GM18498 (cell line): ENCODE measurements at regions not wholly inside any gene's neighbourhood (a gene's known extent, or its start where the extent isn't known, plus 50 kb on each side); places are given as distances from the start of the nearest gene placed in this dataset.
"Not testable (repeated sequence)": the region's sequence is repeated elsewhere in the genome, so short reads cannot be mapped to it uniquely, and the experiment has no call there.

Experiments used
- ATAC-seq: cut with Tn5 transposase; IDR thresholded peaks from one replicate; pipeline ENCODE4 v1.9.1; 2021; ENCODE audit warnings: mild to moderate bottlenecking, moderate library complexity; ENCODE audit not compliant: unreplicated experiment

DNA sequence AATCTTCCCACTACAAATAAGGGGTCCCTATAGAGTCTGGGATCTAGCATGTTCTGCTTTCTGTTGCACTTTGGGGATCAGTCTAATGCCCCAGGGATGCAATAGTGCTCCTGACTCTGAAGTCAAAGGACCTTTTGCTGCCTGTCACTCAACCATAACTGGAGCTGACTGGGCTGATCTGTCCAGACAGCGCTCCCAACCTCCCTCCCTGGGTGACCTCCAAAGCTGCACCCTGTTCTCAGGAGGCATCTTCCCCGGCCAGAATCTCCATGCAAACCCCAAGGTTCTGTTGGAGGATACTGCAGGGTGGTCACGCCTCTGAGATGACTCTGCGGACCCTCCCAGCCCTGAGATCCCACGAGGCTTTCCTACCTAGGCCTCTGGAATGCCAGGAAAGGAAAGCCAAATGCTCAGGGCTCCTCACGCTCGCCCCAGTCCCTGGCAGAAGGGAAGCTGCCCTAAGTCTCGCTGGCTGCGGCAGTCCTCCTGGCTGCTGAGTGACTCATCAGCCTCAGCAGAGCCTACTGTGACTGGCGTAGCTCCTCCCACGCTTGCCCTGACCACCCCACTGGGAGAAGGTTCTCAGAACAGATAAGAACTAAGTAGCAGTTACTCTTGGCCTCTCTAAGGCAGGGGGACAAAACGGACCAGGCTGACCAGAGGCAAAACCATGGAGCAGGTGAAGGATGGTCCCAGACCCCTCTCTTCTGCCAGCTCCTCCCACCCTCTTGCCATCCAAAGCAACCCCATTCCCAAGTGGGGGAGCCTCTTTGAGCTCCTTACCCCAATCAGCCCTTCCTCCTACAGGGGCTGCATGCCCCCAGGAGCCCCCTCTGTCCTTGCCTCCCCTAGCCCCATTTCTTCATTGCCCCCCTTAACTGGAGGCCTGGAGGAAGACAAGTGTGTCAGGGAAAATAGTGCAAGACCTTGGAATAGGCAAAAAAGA is 124.1 kb upstream of the TNRC6C start:
- peak; percentile 66 for ATAC-seq

DNA sequence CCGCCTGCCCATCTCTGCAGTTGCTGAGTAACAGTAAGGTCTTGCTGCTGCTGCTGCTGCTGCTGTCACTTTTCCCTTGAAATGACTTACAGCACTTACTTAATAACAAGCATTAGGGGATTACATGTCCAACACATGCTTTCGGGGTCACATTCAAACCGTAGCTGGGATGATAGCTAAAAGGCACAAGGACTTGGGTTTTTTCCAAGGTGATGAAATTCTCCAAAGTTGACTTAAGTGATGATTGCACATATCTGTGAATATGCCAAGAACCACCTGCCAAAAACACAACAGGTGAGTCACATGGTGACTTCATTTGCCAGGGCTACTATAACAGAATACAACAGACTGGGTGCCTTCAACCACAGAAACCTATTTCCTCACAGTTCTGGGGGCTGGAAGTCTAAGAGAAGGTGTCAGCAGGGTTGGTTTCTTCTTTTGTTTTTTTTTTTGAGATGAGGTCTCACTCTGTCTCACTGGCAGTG is 121.9 kb upstream of the TNRC6C start:
- no peak for ATAC-seq

- ATAC-seq: not testable (repeated sequence)
Measured at GRCh38 chr17:77837072-77837471, 121.4 kb upstream of the TNRC6C start.

- ATAC-seq: no peak
Measured at GRCh38 chr17:77837917-77838316, 120.6 kb upstream of the TNRC6C start.

DNA sequence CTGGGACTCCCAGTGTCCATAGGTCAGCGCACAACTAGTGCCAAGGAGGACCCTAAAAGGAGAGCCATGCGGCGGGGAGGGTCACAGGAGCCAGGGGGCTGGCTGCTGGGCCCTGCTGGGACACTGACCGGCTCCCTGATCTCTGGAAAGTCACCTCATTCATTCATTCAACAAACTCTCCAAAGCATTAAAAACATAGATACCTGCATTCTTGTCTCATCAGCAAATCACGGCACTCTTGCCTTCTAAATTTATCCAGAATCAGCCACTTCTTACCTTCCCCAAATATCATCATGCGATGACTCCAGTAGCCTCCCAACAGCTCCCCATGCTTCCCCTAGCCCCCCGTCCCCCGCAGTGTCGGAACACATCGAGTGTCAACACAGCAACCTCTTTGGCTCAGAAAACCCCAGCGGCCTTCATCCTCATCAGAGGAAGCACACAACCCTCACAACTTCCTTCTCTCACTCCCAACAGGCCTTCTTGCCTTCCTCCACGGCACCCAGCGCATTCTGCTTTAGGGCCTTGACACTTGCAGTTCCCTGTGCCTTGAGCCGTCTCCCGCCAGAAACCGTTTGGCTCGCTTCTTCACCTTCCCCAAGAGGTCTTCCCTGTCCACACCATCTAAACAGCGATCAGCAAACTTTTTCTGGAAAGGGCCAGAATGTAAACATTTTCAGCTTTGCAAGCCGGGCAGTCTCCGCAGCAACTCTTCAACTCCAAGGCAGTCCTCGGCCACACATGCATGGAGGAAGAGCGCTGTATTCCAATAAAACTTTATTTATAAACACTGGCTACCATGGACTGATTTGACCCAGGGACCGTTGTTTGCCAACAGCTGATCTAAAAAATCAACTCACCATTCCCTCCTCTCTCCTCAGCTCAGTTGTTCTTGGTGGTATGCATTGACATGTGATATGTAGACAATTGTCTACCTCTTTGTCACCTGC is 119.5 kb upstream of the TNRC6C start:
- no peak for ATAC-seq

- ATAC-seq: no peak
Measured at GRCh38 chr17:77839698-77840512, 118.6 kb upstream of the TNRC6C start.

GRCh38 chr17:77840513-77841165 is 117.9 kb upstream of the TNRC6C start:
- ATAC-seq: no peak

DNA sequence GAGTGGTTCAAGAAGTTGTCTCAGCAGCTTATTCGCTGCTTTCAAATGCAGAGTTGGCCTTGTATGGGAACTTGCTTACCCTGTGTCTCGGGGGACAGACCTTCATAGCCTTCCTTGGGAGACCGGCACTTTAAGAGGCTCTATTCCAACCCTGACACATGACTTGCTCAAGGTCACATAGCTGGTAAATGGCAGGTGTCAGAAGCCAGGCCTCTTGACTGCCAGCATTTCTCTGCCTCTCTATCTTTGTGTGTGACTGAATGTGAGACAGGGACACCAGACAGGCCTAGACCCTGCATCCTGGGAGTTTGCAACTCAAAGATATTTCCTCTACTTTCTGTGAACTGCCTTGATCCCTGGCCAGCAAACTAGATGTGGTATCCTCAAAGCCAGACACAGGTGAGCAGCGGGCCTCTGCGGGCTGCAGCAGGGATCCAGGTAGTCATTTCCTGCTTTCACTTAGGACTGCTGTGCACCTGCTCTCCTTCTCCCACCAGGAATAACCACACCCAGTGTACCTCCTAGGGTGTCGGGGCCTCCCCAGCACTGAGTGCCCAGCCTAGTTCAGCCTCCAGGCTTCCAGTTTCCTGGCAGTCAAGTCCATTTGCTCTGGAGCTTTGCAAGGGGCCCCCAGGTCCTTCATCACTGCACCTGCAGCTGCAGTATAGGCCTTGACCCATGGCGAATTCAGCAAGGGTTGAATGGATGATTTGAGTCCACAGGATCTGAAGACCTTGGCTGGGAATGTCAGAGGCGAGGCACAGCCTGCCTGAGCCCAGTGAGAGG is 116.6 kb upstream of the TNRC6C start:
- no peak for ATAC-seq

DNA sequence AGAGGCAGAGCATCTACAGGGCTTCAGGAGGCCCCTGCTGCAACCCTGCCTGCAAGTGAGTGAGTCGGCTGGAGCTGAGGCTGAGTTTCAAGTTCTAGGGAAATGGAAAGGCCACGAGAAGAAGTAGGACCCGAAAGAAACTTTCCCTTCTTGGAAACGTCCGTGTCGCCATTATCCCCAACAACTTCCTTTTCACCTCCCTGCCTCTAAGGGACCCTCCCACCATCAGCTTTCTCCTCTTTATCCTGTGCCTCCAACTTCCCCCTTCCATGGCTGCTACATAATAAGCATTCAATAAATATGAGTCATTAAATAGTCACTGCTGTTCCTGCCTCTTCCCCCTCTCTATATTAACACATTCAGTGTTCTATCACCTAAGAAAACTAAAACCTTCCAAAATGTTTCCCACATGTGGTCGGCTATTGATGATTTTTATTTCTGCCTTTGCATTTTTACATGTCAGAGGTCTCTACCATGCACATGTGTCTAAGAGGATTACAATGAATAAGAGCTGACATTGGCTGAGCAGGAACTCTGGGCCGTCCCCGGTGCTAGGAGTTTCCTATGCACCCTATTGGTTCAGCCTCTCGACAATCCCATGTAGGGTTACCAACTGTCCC is 115.9 kb upstream of the TNRC6C start:
- no peak for ATAC-seq

GRCh38 chr17:77843255-77843895 is 115.1 kb upstream of the TNRC6C start:
- peak; percentile 69 for ATAC-seq

- no peak for ATAC-seq
Measured at GRCh38 chr17:77843896-77844295, 114.6 kb upstream of the TNRC6C start.

DNA sequence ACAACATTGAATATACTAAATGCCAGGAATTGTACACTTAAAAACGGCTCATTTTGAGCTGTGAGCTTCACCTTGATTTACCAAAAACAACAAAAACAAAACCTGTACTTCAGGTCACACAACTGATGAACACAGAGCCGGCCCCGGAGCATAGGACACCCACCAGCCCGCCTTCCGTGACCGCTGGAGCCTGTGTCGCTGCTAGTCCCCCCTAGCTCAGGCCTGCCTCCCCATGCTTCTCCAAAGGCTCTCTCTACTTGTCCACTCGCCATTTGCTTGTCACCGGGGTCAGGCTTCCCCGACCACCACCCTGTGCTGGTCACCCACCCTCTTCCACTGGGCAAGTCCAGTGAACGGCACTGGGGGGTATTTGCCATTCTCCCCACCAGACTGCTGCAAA is 113.8 kb upstream of the TNRC6C start:
- ATAC-seq: no peak

DNA sequence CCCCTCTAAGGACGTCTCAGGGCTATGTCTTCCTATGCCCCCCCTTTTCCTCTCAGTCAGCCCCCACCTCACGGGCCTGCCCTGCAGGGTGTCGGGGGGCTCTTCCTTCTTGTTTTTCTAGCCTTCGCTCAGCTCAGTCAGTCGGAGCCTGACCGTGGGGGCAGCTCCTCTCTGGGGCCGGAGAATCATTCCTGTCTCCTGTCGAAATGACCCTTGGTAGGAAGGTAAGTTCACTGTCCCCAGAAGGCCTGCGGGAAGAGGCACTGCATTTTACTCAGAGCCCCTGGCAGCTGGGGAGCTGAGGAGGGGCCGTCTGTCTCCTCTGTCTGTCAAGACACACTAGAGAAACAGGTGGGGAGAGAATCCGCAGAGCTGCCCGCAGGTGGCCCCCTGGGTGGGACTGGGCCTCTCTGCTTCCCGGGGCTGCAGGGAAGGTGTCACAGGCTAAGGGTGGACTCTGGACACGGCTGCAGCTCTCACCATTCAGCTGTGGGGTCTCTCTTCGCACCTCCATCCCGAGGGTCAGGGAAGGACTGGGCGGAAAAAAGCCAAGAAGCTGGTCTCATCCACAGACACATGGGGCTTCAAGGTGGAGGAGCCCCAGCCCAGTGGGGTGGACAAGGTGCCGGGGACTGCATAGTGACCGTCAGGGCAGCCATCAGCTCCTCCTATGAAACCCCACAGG is 112.8 kb upstream of the TNRC6C start:
- no peak for ATAC-seq

DNA sequence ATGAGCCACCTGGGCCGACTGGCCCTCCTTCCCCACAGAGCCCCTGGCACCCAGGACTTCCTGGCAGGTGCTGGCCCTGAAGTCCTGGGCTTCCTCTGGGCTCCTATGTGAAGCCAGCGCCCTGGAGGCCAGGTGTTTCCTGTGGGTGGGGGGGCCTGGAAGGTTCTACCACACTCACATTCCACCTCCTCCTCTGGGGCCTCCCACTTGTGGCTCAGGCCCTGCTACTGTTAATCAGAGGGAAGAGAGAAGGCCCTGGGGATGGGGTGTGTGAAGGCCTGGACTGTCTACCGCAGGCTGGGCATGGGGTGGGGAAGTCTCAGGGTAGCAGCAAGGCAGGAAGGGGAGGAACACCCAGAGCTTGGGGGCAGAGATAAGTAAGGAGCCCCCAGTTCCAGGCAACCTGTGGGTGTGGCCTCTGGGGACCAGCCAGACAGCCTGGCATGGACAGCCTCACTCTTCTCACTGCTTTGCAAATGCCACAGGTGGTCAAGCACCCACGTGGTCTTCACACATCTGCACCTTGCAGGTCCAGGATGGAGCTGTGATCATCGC is 111.9 kb upstream of the TNRC6C start:
- no peak for ATAC-seq

DNA sequence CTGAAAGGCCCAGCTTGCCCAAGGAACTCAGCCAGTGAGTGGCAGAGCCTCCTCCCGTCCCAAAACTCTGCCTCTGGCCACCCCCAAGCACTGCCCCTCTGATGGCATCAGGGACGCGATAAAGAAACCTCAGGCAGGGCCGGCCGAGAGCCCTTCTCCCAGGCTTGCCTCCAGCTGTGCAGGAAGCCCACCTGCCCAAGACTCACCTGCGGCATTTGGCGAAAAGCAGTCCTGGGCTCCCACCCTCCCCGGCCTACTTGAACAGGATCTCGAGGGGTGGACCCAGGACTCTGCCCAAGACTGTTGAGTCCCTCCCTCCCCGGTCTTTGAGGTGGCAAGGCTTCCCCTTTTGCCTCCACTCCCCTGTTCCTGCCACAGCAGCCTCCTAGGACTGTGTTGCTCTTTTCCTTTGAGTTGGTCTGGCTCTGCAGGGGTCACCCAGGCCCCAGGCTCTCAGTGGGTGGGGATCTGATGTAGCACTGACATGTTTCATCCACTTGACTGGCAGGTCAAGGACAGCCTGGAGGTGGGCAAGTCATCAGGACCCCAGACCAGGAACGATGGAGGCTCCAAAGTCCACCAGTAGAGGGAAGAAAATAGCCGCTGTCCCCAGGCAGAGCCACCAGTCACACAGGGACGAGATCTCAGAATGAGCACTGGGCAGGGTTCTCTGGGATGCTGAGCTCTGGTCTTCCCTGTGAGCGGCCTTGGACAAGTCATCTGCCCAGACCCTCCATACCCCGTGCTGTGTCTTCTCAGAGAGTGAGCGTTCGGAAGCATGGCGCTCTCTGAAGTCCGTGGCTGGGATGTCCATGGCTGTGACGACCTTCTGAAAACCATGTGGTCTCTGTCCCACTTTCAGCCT is 111.0 kb upstream of the TNRC6C start:
- ATAC-seq: no peak

DNA sequence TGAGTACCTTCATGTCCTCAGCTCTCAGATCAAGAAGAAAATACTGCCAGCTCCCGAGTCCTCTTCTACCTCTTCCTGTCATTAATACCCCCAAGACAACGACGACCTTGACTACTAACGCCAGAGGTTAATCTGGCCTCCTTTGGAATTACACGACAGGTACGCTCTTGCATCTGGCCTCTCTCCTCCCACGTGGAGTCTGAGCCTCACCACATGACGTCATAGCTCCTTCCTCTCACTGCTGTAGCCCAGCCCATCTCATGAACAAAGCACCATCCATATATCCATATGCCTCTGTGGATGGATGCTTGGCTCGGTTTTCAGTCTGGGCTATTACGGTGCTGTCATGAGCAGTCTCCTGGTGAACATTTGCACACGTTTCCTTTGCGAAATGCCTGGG is 110.2 kb upstream of the TNRC6C start:
- no peak for ATAC-seq

- ATAC-seq: no peak
Measured at GRCh38 chr17:77849239-77849638, 109.3 kb upstream of the TNRC6C start.
